ENCODE measurements at regions not wholly inside any gene's neighbourhood (a gene's known extent, or its start where the extent isn't known, plus 50 kb on each side); places are given as distances from the start of the nearest gene placed in this dataset.

GRCh38 chr12:84308211-84308610 is 604.4 kb downstream of the SLC6A15 start:
- DNase-seq (ENCODE audit: low spot score), result no peak
- in situ Hi-C loops (cut with MboI; ENCODE audit: low sequenced_read_pairs, unreplicated experiment), result no loop called here
- TF ChIP-seq CTCF (IDR thresholded peaks at IDR 0.05; ENCODE audit: borderline replicate concordance, control extremely low read depth, extremely low read depth, insufficient read depth, missing control alignments), result no peak

- DNase-seq (ENCODE audit: low spot score), result no peak
- in situ Hi-C loops (cut with MboI; ENCODE audit: low sequenced_read_pairs, unreplicated experiment), result no loop called here
- no peak for TF ChIP-seq CTCF (IDR thresholded peaks at IDR 0.05; ENCODE audit: borderline replicate concordance, control extremely low read depth, extremely low read depth, insufficient read depth, missing control alignments)
Measured at GRCh38 chr12:84305144-84305543, 607.5 kb downstream of the SLC6A15 start.

GRCh38 chr12:84294246-84294645 is 618.4 kb downstream of the SLC6A15 start:
- DNase-seq (ENCODE audit: low spot score), result no peak
- in situ Hi-C loops (cut with MboI; ENCODE audit: low sequenced_read_pairs, unreplicated experiment), result no loop called here
- no peak for TF ChIP-seq CTCF (IDR thresholded peaks at IDR 0.05; ENCODE audit: borderline replicate concordance, control extremely low read depth, extremely low read depth, insufficient read depth, missing control alignments)

- no peak for DNase-seq (ENCODE audit: low spot score)
Measured at GRCh38 chr12:84290168-84290567, 622.4 kb downstream of the SLC6A15 start.

DNA sequence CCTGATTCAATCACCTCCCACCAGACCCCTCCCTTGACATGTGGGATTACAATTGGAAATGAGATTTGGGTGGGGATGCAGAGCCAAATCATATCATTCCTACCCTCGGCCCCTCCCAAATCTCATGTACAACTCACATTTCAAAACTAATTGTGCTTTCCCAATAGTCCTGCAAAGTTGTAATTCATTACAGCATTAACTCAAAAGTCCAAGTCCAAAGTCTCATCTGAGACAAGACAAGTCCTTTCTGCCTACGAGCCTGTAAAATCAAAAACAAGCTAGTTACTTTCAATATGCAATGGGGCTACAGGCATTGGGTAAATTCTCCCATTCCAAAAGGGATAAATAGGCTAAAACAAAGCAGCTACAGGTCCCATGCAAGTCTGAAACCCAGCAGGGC is 634.6 kb downstream of the SLC6A15 start:
- in situ Hi-C loops (cut with MboI; ENCODE audit: low sequenced_read_pairs, unreplicated experiment), result no loop called here
- no peak for TF ChIP-seq CTCF (IDR thresholded peaks at IDR 0.05; ENCODE audit: borderline replicate concordance, control extremely low read depth, extremely low read depth, insufficient read depth, missing control alignments)
- no peak for DNase-seq (ENCODE audit: low spot score)

More at GRCh38 chr12:84290168-84290567, 622.4 kb downstream of the SLC6A15 start:
- in situ Hi-C loops (cut with MboI; ENCODE audit: low sequenced_read_pairs, unreplicated experiment), result no loop called here
- TF ChIP-seq CTCF (IDR thresholded peaks at IDR 0.05; ENCODE audit: borderline replicate concordance, control extremely low read depth, extremely low read depth, insufficient read depth, missing control alignments), result no peak

- in situ Hi-C loops (cut with MboI; ENCODE audit: low sequenced_read_pairs, unreplicated experiment), result no loop called here
- no peak for TF ChIP-seq CTCF (IDR thresholded peaks at IDR 0.05; ENCODE audit: borderline replicate concordance, control extremely low read depth, extremely low read depth, insufficient read depth, missing control alignments)
- DNase-seq (ENCODE audit: low spot score), result no peak
Measured at GRCh38 chr12:84276215-84276614, 636.4 kb downstream of the SLC6A15 start.

DNA sequence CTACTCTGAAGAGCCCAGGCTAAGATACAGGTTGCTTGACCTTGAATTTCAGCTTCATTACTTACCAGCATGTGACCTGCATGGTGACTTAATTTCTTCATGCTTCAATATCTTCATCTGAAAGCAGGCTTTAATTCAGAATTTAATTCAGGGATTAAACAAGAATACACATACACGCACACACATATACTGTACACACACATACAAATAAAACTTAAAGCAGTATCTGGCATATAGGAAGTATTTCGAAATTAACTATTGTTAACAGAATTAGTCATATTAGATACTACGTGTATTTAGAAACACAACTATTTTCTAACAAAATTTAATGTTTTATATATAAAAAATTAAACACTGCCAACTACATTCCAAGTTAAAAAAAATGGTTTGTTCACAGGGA is 640.3 kb downstream of the SLC6A15 start:
- in situ Hi-C loops (cut with MboI; ENCODE audit: low sequenced_read_pairs, unreplicated experiment), result no loop called here
- TF ChIP-seq CTCF (IDR thresholded peaks at IDR 0.05; ENCODE audit: borderline replicate concordance, control extremely low read depth, extremely low read depth, insufficient read depth, missing control alignments), result no peak
- DNase-seq (ENCODE audit: low spot score), result no peak
